MV-4-11 (cell line): ENCODE measurements at regions not wholly inside any gene's neighbourhood (a gene's known extent, or its start where the extent isn't known, plus 50 kb on each side); places are given as distances from the start of the nearest gene placed in this dataset.

Experiments
- DNase-seq: peaks from one replicate; lab custom pipeline; 2025; lab: John Stamatoyannopoulos, UW

DNA sequence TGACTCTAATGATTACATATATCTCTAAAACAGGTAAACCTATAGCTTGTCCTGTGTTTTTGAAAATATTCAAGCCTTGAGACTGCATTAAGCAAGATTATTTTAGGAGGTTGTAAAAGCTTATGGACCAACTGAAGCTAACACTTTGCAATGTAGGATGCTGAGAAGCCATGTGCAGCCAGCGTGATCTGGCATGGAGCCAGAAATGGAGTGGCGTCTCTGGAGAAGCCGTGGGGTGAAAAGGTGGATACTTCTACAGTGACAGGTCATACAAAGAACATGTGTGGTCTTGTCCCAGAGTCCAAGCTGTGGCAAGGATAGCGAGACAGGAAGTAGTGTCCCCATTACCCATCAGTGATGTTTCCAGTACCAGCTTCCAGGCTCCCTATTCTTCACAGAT is 100.8 kb upstream of the CD180 start:
- DNase-seq: no peak

- no peak for DNase-seq
Observed at GRCh38 chr5:67294266-67294938, 97.8 kb upstream of the CD180 start.

GRCh38 chr5:67293226-67293625 is 96.6 kb upstream of the CD180 start:
- DNase-seq: no peak

GRCh38 chr5:67292201-67292940 is 95.8 kb upstream of the CD180 start:
- no peak for DNase-seq

GRCh38 chr5:67291671-67292070 is 95.1 kb upstream of the CD180 start:
- no peak for DNase-seq

GRCh38 chr5:67291066-67291465 is 94.5 kb upstream of the CD180 start:
- DNase-seq: no peak

DNA sequence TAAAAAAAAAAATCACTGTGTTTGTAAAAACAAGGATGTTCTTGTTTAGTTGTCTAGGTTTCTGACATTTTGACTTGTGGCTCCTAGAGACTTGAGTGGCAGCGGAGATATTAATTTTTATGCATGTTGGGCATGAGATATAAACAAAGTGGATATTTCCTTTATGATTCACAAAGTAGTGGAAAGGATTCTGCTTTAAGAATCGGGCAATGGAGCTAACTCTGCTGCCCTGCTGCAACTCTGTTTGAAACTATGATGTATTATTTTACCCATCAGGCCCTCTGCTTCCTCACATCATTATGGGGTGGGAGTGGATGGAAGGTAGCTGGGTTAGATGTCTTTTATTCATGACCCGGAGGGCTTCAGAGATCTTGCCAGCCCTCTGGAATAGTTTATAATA is 94.1 kb upstream of the CD180 start:
- DNase-seq: no peak

GRCh38 chr5:67289763-67290521 is 93.3 kb upstream of the CD180 start:
- no peak for DNase-seq

DNA sequence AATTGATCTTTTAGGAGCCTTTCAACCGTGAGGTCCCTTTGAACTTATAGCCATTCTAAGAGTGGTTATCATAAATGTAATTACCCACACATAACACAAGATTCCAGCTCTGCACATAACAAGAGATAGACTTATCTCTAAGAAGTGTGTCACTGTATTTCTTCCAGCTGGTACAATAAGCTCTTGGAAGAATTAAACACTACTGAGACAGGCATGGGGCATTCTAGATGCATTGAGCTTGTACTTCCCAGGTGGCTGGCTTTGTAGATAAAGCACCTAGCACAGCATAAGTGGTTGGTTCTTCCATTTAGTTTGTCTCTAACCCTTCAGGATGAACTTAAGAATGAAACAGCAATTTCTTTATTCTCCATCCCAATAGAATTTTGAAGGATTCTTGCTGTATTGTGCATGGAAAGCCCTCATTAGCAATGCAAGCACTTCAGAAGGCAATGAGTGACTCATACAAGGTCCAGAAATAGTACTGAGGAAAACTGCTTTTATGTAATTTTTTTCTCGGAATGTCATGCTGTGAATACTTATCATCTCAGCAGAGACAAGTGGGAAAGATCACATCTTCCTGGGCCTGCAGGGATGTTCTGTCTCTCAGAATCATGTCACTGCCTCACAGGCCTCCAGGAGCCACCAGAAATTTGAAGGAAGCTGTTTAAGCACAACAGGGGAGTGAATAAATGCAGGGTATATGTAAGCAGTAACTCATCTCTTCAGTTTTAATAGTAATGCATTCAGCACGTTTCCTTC is 91.1 kb upstream of the CD180 start:
- DNase-seq: no peak

- no peak for DNase-seq
Observed at GRCh38 chr5:67286006-67286405, 89.4 kb upstream of the CD180 start.

- DNase-seq: no peak
Observed at GRCh38 chr5:67283988-67284487, 87.4 kb upstream of the CD180 start.

- DNase-seq: no peak
Observed at GRCh38 chr5:67283275-67283987, 86.8 kb upstream of the CD180 start.

- no peak for DNase-seq
Observed at GRCh38 chr5:67281874-67282273, 85.3 kb upstream of the CD180 start.

GRCh38 chr5:67273689-67274356 is 77.2 kb upstream of the CD180 start:
- DNase-seq: no peak

- no peak for DNase-seq
Observed at GRCh38 chr5:67272453-67273130, 76.0 kb upstream of the CD180 start.

DNA sequence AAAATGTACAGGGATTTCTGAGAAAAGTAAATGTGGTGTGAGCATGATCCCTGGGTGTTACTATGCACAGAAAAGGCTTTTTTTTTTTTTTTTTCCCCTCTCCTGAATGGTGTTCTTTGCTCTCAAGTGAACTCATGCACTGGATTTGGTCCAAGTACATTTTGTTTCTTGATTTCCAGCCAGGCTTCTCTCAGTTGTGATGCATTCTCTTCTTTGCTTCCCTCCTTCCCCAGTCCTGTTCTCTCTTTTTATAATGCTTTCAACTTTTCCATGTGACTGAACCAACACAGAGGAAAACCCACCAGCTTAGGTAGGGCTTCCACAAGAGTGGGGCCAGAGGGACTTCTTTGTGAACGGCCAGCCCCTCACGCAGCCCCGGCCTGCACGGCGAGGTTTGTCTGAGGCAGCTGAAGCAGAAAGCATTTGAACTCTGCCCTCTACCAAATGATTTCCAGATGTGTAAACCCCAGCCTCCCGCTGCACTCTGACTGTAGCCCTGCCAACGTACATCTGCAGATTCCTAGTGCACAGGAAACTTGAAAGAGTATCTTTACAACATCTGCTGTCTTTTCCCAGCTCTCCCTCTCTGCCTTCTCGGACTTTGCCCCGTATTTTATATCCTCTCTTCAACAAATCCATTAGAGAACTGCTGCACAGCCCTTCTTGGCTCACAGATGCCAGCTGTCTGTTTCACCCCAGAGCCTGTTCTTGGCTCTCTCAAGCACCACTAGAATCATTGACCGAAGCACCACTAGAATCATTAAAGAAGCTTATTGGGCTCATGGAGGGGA is 71.8 kb upstream of the CD180 start:
- DNase-seq: no peak

GRCh38 chr5:67267512-67268216 is 71.1 kb upstream of the CD180 start:
- DNase-seq: no peak

DNA sequence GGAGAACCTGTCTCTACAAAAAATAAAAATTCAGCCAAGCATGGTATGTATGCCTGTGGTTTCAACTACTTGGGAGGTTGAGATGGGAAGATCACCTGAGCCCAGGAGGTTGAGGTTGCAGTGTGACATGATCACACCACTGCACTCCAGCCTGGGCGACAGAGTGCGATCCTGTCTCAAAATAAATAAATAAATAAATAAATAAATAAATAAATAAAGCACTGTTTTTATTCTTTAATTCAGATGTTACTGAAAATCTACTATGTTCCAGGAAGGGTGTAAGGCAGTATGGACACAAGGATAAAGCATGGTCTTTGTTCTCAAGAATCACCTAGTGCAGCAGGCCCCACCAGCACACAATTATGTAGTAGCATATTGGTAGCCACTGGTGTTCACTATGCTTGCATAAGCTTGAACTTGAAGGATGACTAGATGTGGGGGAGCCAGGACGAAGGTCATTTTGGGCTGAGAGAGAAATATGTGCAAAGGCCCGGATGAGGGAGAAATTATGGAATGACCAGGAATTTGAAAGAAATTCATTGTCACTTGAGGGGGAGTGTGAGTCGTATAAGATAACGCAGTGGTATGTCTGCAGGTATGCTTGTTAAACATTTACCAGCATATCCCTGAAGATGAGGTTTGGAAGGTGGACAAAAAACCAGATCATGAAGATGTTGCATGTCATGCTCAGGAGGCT is 70.2 kb upstream of the CD180 start:
- DNase-seq: no peak
